ENCODE measurements at regions not wholly inside any gene's neighbourhood (a gene's known extent, or its start where the extent isn't known, plus 50 kb on each side); places are given as distances from the start of the nearest gene placed in this dataset.

- DNase-seq: no peak
These were observed 266.5 kb upstream of the PSMD7 start for GRCh38 chr16:74030000-74030706.

DNA sequence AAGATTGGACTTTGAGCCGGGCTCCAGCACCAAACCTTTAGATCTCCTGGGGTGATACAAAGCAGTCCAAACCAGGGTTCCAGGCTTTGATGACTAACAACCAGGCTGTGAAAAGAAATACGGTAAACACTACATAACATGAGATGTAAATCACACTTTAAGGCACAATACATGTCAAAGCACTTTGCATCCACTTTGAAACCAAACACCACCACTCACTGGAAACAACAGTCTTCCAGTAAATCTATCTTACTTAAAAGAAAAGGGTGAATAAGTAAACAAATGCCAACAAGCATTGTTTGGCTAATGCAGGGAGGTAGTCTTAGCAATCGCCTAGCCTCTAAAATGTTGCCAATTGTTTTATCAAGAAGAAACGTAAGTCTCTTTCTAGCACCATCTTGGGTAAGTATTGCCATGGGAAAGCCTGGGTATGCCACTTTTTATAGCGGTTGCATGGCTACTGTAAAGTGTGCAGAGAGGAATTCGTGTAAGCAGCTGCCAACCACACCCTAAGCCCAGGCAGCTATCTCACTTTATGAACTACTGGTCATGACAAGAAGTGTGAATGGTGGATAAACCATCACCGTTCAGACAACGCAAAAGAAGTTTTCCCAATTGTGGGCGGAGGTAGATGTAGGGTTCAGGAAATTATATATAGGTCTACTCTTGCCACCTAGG lies 267.4 kb upstream of the PSMD7 start:
- no peak for DNase-seq

DNA sequence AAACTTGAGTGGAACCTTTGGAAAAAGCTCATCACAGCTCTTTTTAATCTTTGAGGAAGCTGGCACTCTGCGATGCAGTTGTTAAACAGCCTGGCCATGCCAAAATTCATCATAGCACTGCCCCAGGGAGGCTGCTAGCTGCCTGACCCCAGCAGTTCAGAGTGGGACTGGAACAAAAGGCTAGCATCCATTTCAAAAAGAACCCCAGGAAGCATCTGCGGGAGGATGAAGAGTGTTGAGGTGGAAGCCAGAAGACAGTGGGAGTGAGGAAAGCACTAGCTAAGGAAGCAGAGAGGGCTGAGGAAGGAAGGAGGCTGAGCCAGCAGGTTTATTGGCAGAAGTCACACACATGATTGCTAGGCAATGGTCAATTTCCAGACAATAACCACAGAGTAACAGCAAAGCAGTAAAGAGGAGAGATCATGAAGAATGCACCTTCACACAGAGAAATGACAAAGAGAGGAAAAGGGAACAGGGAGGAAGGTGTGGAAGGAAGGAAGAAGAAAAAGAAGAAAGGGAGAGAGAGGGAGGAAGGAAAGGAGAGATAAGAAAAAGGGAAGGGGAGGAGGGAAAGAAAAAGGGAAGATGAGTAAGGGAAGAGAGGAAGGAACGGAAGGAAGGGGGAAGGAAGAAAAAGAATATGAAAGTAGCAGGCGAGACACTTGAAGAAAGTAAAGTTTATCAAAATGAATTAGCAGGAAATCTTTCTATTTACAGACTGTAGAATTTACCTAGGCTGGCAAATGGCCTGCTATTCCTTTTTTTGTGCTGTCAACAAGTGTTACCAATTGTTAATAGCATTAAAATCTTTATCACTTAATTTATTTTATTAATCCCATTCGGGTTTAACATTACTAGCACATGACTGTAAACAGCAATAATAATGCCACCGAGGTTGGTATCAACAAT lies 270.0 kb upstream of the PSMD7 start:
- no peak for DNase-seq

- no peak for DNase-seq
These were observed 271.7 kb upstream of the PSMD7 start for GRCh38 chr16:74024953-74025352.

DNA sequence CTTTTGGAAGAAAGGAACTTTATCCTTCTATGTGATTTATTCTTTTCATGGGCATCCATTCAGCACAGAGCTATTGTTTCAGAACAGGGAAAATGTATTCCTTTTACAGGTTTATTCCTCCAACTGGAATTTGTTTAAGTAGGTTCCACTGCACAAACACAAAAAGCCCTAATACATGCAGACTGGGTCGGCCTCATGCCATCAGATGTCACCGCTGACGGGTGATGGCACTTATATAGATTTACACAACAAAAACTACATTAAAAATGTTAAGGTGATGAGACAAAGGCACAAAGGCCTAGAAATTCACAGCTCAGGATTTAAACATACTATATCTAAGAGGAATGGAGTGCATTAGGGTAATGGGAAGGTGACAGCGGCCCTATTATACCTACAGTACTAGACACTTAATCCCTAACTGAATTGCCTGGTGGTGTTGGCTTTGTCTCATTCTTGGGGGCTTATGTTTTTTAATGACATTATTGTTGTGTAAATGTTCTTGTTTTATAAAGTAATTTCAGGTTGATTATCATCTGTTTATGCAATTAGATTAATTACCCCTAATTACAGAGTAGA lies 276.4 kb upstream of the PSMD7 start:
- DNase-seq: no peak

- no peak for DNase-seq
These were observed 277.0 kb upstream of the PSMD7 start for GRCh38 chr16:74019612-74020011.

GRCh38 chr16:74015953-74016352 lies 280.7 kb upstream of the PSMD7 start:
- no peak for DNase-seq

GRCh38 chr16:73998707-73999106 lies 297.9 kb upstream of the PSMD7 start:
- DNase-seq: no peak

DNA sequence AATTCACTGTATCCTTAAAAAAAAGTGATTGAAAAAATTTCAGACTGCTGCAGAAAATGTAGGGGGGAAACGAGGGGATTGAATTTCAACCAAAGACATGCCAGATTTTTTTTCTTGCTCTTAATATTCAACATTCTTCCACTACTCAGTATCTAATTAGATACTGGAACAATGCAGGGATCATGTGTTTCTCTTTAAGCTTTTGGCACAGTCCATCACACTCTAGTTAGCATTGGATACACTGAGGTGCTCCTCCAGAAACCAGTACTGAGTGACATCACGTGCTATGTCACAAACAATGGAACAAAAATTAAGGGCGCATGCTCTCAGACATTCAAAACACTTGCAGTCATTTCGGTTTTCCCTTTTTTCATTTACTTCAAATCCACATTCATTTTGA lies 298.6 kb upstream of the PSMD7 start:
- DNase-seq: no peak

DNA sequence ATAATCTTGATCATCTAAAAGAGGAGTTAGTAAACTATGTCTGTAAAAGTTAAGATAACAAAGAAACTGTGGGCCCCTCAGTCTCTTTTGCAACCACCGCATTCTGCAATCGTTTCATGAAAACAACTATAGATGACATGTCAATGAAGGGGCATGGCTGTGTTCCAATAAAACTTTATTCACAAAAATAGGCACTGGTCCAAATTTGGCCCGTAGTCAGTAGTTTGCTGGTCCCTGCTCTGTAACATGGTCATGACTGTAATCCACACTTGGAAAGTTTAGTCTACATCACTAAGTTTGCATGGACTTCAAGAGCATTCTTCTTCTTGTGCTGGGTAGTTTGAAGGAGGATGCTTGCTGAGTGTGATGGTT lies 299.3 kb upstream of the PSMD7 start:
- DNase-seq: no peak

GRCh38 chr16:73996624-73997339 lies 299.8 kb upstream of the PSMD7 start:
- no peak for DNase-seq

- DNase-seq: no peak
These were observed 302.7 kb upstream of the PSMD7 start for GRCh38 chr16:73993878-73994277.

DNA sequence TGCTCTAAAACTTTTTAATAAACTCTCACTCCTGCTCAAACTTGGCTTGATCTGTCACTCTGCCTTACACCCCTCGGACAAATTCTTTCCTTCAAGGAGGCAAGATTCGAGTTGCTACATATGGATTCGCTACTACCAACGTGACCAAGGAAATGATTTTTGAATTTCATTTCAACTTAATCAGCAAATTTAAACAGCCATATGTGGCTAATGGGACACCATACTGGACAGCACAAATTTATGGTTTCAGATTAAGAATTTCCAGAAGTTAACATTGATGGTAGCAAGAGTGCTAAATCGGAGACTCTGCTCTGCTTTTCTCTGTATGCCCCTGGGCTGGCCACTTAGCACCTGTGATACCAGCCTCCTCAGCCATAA lies 318.2 kb upstream of the PSMD7 start:
- DNase-seq: no peak

DNA sequence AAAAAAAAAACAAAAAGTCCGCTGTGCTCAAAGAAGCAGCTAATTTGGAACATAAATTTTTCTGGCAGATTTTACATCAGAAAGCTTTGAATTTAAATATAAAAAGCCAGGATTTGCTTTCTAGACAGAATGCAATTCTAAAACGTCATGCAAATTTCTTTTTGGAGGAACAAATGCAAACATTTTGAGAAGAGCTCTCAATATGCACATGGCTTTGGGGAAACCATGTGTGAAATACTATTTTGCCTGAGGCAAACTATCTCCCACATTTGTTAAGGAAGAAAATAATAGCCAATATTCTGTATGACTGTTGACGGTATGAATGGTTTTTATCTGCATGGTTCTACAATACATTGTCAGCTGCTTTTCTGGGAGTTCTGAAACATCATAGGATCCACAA lies 320.0 kb upstream of the PSMD7 start:
- DNase-seq: no peak

DNA sequence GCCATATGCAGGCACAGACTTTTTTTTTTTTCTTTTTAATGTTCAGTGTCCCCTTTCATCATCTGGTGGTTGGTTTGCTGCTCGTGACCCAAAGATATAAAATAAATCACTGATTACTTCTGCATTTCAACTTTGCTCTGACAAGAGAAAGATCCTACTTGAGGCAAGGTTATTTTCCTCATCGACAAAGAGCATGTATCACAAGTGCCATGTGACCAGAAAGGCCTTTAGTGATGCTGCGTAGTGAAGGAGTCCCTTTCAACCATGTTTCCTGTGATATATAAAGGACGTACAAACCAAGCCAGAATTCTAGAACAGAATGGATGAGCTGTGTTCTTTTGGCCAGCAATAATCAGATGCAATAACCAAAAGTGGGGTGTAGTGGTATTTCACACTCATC lies 323.4 kb upstream of the PSMD7 start:
- DNase-seq: no peak

DNA sequence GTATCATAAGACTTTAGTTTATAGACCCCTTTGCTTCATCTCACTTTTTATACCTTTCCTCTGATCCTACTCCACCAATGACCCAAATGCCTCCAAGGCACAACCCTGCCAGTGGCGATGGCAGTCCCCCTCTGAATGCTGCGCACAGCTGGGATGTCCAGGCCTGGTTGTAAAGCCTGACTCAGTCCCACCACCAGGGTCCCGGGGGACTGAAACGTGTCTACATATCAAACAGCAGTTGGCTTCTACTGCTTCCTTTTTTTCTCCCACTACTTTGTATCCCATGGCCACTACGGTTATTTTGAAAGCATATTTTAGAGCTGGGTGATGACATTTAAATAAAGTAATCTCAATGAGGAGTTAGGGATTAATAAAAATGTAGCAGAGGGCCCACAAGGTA lies 329.8 kb upstream of the PSMD7 start:
- no peak for DNase-seq

- DNase-seq: no peak
These were observed 331.0 kb upstream of the PSMD7 start for GRCh38 chr16:73965591-73965990.

GRCh38 chr16:73956587-73957494 lies 339.8 kb upstream of the PSMD7 start:
- peak; percentile 18 for DNase-seq

DNA sequence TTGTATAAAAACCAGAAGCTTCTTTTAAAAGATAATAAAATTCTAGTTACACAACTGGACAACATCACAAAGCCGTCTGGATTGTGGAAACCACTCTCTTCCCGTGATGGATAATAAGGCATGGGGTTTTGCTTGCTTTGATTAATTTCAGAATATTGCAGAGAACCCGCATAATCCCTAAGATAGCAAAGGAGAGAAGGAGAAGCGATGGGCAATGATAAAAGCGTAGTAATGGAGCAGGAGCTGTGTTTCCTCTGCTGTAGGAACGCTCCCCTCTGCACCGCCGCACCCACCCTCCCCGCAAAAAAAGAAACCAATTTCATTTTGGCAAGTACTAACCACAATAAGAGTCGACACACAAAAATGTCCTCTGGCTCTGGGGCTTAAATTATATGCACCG lies 340.9 kb upstream of the PSMD7 start:
- no peak for DNase-seq

GRCh38 chr16:73955255-73955654 lies 341.4 kb upstream of the PSMD7 start:
- no peak for DNase-seq

DNA sequence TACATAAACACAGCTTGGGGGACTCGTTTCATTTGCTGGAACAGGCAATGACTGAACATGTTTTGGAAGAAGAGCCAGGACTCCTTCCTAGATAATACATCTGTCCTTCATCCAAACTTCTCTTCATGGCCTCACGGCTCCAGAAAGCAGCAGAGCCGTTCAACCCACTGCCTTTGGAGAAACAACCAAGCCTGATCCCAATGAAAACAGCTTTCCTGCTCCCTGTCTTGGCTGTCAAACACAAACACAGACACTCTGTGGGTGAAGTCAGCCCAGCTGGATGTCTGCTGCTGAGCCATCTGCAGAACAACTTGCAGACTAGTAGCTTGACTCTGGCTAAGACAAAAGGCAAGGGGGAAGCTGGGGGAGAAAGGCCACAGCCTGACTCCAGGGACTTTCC lies 345.1 kb upstream of the PSMD7 start:
- no peak for DNase-seq

Data from CD4-positive, alpha-beta T cell treated with Interleukin-21 for 1 hour (primary cell).